ENCODE measurements at regions not wholly inside any gene's neighbourhood (a gene's known extent, or its start where the extent isn't known, plus 50 kb on each side); places are given as distances from the start of the nearest gene placed in this dataset.
"Not testable (repeated sequence)": the region's sequence is repeated elsewhere in the genome, so short reads cannot be mapped to it uniquely, and the experiment has no call there.

DNA sequence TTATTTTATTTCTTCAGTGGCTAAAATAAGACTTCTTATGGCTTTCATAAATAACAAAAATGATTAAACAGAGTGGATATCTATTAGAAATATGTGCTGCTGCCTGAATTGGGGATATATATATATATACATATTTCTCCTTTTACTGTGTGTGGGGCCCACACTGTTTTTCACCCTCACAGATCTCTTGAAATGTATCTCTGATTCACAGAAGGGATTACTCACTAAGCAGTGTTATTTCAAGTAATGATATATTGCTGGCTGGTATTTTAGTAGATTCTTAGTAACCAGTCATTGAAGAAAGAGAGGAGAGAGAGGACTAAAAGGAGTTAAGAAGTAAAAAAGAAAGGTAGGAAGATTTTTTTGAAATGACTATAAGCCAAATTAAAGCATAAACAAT lies 308.6 kb upstream of the NRP1 start:
- DNase-seq, result no peak

DNA sequence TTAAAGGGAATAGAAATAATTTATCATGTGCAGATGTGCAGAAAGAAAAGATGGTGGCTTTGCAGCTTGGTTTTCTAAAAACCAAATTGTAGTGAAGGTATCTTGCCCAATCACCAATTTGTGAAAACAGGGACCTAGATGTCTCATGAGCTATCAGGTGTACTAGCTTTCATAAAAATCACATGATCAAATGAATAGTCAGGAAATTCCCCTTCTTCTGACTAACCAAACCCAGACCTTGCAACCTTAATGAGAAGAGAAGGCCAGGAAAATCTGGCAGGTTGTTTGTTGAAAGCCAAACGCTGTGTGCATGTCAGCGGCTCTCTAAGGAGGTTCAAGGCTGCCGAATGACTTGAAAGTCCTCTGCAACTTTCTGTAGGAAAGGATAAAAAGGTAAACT lies 304.4 kb upstream of the NRP1 start:
- DNase-seq, result no peak

DNA sequence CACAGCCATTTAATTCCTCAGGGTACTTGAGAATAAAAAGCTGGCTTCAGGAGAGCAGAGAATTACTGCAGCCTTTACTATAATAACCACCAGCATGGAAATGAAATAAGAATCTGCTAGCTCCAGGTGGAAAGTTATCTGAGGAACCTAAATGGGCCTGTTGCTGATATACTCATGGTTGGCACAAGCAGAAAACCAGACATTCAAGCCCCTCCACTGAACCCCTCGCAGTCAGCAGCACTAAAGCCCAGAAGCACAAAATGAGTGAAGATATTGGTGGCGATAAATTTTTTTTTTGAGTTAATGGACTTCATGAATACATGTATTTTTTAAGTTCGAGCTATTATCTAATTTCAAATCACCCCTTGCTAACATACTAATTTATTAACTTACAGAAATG lies 303.9 kb upstream of the NRP1 start:
- no peak for DNase-seq

DNA sequence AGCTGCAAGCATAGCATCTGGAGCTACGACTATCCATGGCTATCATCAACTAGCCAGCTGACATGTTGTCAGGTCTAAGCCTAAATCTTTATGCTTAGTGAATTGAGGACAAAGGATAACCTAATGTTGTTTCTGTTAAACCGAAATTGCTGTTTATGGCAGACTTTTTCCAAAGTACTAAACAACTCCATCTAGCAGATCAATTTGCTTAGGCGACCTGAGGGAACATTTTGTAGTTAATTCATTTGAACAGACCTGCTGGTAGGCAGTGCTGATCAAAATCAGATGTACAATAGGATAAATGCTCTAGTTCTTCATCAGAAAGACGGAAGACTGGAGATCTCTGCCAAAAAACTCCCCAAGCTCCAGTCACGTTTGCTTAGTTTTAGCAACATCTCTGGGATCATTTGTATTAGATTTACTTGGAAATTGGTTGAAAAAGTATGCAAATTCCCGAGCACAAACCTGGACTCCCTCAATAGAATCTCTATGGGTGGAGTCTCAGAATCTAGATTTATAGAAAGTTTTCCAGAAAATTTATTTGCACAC lies 301.6 kb upstream of the NRP1 start:
- DNase-seq, result no peak

DNA sequence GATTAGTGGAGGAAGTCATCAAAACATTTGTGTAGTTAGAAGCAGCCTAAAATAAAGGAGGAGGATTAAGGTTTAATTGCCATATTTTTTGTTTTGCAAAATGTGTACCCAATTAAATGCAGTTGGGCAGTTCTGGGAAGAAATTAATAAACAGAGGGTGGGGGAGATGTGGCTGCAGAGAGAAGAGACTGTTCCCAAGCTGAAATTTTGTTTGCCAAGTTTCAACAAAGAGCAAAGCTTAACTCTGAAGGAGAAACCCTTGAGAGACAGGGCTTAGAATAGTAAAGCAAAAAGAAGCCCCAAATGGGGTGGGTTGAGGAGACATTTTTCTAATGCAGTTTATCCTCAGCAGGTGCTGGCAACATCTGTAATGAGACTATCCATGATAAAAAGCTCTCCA lies 298.0 kb upstream of the NRP1 start:
- no peak for DNase-seq

DNA sequence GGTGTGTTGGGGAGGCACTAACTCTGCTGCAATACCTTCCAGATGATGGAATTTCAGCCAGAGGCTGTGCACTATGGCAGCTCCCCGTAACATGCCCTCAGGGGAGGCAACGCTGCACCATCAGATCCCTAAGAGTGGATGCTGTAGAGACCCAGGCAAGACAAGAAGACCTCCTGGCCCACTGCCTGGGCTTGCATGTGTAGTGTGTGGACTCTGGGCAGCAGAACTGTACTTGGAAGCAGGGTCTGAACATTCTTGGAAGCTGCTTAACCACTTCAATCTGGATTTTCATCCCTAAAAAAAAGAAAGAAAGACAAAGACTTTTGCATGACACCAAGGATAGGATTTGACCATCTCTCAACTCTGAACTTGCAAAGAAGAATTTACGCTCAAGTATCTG lies 297.5 kb upstream of the NRP1 start:
- no peak for DNase-seq

DNA sequence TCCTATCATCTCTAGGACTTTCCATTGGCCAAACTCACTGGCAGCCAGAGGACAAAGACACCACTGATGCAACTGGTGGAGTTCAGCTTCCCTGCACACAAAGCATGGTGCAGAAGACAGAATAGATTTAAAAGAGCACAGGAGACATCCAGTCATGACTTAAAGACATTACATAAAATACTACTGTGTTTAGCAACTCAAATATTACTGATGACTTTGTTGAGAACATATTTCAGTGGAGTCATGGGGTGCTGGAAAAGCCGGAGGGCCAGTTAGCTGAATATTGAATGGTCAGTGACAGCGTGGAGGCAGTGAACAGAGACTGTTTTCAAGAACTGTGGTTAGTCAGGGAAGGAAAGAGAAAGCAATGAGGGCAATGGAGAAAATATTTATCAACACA lies 296.3 kb upstream of the NRP1 start:
- DNase-seq, result no peak

DNA sequence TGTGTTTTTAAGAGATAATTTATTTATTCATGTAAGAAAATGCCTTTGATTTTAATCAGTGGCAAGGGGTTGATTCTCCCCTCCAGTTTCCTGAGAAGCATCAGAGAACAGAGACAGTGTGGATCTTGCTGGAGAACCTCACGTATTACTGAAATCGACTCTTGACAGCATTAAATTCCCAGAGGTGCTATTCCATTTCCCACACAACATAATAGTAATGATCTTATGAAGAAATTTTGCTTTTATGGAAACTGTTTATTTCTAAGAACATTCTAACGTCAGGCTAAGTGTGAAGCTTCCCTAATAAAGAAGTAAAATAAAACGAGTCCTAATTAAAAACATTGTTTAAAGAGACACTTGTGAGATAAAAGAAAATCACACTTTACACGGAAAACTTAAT lies 293.1 kb upstream of the NRP1 start:
- DNase-seq, result no peak

DNA sequence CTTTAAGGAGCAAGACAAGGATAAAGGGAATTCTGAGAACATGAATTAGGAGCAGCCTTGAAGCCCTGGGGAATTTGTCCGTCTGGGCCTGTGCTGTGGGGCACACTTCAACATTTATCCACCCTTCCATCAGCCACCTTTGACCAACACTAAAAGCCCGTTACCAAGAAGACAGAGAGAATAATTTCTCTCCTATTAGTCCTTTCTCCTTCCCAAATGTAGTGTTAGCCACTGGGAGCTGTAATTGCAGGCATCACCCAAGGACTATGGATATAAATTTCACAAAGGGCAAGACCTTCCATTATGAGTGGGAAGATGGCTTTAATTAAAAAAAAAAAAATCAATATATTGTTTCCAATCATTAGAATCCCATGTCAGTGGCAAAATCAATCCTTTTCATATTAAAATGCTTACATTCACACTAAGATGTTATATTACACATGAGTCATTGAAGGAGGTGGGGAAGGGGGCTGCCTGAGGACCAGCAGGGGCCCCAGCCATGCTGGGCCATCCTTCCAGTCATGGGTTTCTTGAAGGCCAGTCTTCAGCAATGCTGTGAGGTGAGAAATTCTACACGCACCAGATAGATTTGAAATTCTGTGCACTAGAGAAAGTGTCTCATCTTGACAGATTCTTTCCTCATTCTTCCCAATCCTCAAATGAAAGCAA lies 292.5 kb upstream of the NRP1 start:
- no peak for DNase-seq

DNA sequence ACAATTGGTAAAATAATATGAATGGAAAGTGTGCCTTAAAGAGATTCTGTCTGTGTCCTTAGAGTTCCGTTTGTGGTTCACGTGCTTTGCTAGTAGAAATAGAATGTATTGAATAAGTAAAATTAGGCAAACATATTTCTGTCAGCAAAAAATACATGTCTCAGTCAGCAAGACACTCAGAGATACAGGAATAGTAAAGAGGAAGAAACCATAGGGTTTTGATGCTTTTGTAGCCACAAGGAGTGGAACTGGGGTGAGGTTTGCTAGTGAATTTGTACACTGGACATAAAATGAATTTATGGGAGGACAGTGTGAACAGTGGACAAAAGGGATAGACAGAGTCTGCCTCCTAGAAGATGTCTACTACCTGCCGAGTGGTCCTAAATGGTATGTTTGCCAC lies 289.2 kb upstream of the NRP1 start:
- no peak for DNase-seq

DNA sequence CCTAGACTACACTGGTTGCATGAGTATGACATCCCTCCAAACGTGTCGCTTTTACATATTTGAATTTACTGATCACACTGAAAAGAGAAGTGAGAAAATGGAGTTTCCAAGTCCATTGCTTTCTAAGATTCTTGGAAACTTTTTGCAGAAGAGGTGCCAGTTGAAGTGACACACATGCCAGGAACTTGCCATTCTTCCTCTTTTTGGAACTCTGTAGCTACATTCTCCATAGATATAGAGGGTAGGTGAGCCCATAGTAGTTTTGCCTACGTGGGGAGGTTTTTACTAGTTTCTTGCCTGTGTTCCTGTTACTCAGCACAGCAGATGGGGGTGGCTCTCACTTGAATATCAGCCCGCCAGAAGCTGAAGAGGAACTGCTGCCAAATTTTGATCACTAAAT lies 286.6 kb upstream of the NRP1 start:
- no peak for DNase-seq

DNA sequence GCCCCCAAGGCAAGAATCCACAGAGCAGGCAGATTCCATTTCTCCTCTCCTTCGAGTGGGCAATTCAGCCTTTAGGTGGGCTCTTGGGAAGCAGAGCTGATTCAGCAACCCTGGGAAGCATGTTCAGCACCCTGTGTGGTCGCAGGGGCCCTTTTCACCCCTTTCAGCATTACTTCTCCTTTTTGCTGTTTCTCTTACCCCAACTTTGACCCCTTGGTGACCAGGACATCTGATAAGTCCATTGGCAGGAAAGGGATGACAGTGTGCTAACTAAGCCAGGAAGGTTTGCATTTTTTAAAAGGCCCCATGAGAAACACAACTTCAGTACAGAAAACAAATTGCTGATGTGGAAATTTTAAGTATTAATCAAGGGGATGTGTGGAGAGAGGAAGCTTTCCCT lies 283.7 kb upstream of the NRP1 start:
- no peak for DNase-seq

DNA sequence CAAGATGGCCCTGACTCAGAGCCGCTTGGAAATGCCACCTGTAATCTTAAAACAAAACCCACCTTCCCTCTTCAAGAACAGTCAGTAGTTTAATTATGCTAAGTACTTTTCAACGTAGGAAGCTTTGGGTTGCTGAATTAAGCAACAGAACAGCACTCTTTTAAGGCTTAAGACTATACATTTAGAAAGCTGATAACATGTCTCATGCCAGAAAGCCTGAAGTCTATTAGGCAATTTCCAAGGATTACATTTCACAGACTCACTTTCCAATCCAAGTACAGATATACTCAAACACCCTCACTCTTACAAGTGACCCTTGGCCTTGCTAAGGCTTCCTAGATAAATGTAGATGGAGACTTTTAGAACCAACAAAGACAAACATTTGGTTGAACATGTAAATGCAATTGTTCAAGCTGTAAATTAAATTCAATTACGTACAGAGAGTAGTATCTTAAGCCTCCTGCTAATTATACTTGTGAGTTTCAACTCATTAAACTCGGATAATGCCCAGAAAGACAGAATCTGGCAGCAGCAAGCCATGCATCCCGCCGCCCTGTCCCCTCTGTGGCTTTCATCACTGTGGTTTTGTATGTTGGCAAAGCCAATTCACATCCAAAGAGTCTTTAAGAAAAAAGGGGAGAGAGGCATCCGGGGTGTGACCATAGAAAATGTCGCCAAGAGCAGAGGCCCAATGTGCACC lies 283.1 kb upstream of the NRP1 start:
- DNase-seq, result no peak

DNA sequence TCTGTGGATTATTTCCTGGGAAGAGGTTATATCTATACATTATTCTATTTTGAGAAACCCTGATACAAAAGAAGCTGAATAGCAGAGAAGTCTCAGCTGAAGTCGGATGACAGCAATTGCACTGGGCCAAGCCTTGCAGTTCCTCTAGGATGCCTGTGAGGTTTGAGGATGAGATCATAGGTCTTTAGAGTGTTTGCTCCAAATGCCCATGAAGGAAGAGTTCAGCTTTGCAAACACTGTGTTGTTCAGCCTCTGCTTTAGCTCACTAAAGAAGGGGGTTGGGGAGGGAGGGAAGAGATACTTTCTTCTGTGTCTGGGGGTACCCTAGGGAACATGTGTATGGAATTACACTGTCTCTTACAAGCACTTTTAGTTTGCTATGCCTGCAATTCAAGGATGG lies 282.5 kb upstream of the NRP1 start:
- no peak for DNase-seq

DNA sequence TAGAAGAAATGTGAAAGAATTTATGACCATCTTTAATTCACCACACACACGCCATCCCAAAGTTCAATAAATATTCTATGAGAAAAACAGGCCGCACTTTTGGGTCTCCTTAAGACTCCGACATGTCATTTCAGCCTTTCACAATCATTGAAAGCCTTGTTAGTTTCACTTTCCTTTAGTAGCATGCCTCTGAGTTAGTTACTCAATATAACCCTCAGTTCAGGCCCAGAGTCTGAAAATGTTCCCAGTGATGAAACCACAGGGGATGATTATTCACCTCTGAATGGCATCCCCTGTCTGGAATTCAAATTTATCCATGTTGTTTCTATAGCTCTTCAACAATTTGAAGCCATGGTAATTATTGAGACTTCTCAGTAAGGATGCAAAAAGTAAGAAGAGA lies 278.1 kb upstream of the NRP1 start:
- DNase-seq, result no peak

DNA sequence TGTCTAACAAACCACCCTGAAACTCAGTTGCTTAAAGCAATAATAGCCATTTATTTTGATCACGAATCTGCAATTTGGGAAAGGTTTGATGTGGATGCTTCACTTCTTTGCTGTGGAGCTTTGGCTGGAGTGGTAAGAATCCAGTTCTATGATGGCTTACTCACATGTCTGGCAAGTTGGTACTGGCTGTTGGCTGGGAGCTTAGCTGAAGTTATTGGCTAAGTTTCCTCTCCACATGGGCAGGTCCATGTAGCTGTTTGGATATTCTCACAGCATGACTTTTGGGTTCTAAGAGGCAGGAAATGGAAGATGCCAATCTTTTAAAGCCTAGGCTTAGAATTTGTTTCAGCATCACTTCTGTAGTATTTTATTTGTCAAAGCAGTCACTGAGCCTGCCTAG lies 277.6 kb upstream of the NRP1 start:
- DNase-seq, result no peak

DNA sequence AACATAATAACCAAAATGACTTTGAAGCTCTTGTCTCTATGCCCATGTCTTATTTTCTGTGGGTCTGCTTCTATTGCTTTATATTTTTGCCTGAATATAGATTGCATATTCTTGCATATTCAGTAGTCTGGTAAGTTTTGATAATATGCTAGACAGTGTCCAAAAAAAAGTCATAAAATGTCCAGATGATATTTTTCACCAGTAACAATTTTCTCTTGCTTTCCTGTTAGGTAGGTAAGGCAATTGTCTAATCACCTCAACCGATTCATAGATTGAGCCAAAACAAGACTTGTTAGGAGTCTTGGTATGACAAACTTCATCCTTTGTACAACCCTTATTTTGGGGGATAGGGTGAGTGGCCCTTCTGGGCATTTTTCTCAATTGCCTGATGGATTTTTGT lies 277.0 kb upstream of the NRP1 start:
- no peak for DNase-seq

DNA sequence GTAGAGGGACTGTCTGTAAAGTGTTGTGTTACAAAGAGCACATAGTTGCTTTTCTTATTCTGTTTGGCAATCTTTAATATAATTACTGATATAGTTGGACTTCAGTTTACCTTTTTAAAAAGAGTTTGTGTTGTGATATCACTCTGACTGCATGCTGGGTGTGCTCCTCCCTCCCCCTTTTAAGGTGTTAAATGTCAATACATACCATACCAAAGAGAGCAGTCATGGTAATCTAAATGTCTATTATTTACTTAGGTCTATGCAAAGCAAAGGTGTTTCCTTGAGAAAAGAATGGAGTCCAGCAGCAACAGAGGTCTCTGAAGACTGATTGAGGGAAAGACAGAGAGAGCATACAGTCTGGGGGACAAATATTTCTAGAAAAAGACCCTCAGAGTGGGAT lies 275.1 kb upstream of the NRP1 start:
- no peak for DNase-seq

DNA sequence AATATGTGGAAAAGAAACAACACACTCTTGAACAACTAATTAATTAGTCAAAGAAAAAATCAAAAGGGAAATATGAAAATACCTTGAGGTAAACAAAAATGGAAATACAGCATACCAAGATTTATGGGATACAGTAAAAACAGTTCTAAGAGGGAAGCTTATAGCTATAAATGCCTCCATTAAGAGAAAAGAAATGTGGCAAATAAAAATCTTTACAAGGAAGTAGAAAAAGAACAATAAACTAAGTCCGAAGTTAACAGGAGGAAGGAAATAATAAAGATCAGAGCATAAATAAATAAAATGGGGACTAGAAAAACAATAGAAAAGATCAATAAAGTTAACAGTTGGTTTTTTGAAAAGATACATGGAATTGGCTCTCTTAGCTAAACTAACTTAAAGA lies 267.8 kb upstream of the NRP1 start:
- DNase-seq, result no peak

DNA sequence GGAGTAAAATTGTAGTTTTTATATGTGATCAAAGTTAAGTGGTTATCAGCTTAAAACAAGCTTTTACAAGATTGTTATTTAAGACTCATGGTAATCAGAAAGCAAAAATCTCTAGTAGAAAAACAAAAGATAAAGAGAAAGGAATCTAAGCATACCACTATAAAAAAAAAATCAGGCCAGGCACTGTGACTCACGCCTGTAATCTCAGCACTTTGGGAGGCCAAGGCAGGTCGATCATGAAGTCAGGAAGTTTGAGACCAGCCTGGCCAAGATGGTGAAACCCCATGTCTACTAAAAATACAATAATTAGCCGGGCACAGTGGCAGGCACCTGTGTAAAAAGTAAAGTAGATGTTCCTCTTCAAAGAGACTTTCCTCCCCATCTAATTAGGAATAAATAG lies 265.9 kb upstream of the NRP1 start:
- no peak for DNase-seq

DNA sequence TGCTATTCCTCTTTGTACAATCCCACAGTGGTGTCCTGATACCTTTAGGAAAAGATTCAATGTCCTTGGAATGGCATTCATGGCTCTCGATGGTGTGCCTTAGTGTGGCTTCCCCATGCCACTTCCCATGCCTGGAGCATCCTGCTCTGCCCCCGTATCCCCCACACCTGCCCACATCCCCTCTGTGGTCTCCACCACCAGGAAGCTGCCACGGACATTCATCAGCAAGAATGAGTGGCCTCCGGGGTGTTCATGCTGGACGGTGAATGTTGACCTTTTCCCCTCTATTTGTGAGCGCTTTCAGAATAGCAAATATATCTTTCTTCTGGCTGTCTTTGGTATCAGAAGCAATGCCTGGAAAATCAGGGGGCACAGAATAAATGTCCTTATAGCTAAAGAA lies 262.0 kb upstream of the NRP1 start:
- DNase-seq, result no peak

DNA sequence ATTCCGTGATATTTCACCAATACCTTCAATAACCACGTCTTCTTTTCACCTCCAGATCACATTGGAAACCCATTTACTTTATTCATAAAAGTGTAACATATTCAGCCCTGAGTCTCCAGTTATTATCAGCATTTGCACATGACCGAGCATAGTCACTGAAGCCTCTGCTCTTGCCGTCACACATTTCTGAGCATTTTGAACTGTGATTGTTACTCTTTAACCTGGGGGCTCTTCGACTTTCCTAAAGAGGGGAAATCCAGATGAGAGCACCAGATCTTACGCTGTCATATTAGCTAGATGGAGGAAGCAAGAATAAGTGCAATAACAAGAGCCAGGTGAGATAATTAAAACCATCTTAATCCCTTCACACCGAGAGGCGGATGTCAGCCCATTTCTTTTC lies 260.0 kb upstream of the NRP1 start:
- DNase-seq, result no peak

DNA sequence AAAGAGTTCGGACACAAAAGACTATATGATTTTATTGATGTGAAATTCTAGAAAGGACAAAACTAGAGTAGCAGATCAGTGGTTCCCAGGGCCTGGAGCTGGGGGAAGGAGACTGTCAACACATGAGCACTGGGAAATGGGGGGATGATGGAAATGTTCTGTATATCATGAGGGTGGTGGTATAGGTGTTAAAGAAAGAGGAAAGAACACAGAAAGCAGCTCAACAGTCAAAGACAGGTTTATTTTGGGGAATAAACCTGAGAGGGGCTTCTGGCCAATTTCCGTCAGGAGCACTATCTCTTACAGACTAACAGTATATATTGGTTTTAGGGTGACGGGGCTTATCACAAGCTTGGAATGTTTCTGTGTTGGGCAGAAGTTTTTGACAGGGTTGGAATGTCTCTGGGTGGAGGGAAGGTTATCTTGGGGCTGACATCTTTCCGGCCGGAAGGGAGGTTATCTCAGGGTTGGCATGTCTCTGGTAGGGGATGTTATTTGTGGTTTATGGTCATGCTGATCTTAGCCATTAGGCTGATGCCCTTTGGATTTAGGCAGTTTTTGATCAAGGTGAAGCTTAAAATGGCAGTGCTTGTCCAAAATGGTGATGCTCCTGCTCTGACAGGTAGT lies 254.6 kb upstream of the NRP1 start:
- no peak for DNase-seq

DNA sequence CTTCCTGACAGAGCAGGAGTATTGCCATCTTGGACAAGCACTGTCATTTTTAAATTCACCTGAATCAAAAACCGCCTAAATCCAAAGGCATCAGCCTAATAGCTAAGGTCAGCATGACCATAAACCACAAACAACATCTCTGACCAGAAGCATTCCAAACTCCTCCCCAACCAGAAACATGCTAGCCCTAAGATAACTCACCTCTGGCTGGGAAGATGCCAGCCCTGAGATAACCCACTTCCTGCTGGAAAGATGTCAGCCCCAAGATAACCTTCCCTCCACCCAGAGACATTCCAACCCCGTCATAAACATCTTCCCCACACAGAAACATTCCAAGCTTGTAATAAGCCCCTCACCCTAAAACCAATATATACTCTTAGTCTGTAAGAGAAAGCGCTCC lies 250.1 kb upstream of the NRP1 start:
- DNase-seq, result not testable (repeated sequence)

DNA sequence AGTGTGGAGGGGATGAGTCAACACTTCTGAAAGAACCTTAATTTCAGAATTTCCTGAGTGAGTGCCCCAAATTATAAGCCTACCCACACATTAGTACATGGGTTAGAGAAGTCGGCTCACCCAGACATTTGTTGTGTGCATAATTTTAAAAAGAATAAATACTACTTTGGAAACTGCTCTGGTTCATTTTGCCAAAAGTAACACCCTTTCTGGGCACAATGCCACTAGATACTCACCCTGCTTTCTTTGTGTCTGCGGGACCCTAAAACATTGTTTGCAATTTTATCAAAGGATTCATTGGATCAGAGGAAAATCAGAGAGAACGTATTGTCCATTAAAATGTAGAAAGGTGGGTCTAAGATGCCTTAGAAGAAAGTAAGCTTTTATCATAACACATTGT lies 245.5 kb upstream of the NRP1 start:
- no peak for DNase-seq
